ENCODE measurements at regions not wholly inside any gene's neighbourhood (a gene's known extent, or its start where the extent isn't known, plus 50 kb on each side); places are given as distances from the start of the nearest gene placed in this dataset.

DNA sequence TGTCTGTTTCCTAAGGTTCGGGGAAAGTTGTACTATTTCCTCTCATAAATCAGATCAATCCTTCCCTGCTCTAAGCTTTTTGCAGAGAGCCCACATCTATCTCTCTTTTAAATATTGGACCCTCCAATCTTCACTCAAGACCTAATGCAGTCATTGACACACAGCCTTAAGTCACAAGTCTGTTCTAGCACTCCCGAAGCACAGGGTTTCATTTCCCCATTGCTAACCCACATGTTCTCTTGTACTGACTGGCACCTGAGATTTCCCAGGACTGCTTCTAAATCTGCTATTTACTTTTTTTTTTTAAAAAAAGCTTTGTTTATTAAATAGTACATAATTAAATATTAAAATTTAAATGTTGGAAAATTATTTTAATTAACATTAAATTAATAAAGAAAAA, 674.7 kb downstream of the TBC1D22A start (continued):
- no peak for TF ChIP-seq ZNF747 (tag by site-specific recombination; IDR thresholded peaks at IDR 0.05)
- TF ChIP-seq, protein P1, sequence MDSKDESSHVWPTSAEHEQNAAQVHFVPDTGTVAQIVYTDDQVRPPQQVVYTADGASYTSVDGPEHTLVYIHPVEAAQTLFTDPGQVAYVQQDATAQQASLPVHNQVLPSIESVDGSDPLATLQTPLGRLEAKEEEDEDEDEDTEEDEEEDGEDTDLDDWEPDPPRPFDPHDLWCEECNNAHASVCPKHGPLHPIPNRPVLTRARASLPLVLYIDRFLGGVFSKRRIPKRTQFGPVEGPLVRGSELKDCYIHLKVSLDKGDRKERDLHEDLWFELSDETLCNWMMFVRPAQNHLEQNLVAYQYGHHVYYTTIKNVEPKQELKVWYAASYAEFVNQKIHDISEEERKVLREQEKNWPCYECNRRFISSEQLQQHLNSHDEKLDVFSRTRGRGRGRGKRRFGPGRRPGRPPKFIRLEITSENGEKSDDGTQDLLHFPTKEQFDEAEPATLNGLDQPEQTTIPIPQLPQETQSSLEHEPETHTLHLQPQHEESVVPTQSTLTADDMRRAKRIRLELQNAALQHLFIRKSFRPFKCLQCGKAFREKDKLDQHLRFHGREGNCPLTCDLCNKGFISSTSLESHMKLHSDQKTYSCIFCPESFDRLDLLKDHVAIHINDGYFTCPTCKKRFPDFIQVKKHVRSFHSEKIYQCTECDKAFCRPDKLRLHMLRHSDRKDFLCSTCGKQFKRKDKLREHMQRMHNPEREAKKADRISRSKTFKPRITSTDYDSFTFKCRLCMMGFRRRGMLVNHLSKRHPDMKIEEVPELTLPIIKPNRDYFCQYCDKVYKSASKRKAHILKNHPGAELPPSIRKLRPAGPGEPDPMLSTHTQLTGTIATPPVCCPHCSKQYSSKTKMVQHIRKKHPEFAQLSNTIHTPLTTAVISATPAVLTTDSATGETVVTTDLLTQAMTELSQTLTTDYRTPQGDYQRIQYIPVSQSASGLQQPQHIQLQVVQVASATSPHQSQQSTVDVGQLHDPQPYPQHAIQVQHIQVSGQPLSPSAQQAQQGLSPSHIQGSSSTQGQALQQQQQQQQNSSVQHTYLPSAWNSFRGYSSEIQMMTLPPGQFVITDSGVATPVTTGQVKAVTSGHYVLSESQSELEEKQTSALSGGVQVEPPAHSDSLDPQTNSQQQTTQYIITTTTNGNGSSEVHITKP (tag by site-specific recombination; IDR thresholded peaks at IDR 0.05): no peak
- TF ChIP-seq ZNF549 (tag by site-specific recombination; IDR thresholded peaks at IDR 0.05): no peak
- no peak for TF ChIP-seq KLF7 (tag by site-specific recombination; IDR thresholded peaks at IDR 0.05; ENCODE audit: borderline replicate concordance)
- TF ChIP-seq, protein P2, sequence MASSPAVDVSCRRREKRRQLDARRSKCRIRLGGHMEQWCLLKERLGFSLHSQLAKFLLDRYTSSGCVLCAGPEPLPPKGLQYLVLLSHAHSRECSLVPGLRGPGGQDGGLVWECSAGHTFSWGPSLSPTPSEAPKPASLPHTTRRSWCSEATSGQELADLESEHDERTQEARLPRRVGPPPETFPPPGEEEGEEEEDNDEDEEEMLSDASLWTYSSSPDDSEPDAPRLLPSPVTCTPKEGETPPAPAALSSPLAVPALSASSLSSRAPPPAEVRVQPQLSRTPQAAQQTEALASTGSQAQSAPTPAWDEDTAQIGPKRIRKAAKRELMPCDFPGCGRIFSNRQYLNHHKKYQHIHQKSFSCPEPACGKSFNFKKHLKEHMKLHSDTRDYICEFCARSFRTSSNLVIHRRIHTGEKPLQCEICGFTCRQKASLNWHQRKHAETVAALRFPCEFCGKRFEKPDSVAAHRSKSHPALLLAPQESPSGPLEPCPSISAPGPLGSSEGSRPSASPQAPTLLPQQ (tag by site-specific recombination; IDR thresholded peaks at IDR 0.05): no peak
- TF ChIP-seq ZBTB49 (tag by site-specific recombination; IDR thresholded peaks at IDR 0.05; ENCODE audit: low read depth): no peak
- TF ChIP-seq GLI4 (tag by site-specific recombination; IDR thresholded peaks at IDR 0.05): no peak

- ChIA-PET POLR2A (no interaction called here), CTCF (no interaction called here)
- H3K9me3 ChIP-seq (ENCODE audit: control insufficient read depth, insufficient read depth, low read depth, low read length): no peaks in the 10 kb centered on the region
- no peak overlapping the region for H3K27ac ChIP-seq (ENCODE audit: extremely low read depth, low read depth, low read length)
- no peaks in the 10 kb centered on the region for H3K36me3 ChIP-seq (ENCODE audit: control insufficient read depth in 2 of 2, insufficient read depth in 1 of 2, low read length in 2 of 2)
- H3K4me3 ChIP-seq (ENCODE audit: low read depth, low read length): no peak overlapping the region
- no peaks in the 10 kb centered on the region for H3K4me1 ChIP-seq (ENCODE audit: control insufficient read depth, insufficient read depth, low read length)
- TF ChIP-seq ZNF521 (tag by site-specific recombination; IDR thresholded peaks at IDR 0.05) (no peak), ZBTB17 (tag by site-specific recombination; IDR thresholded peaks at IDR 0.05) (no peak), ZNF654 (tag by site-specific recombination; IDR thresholded peaks at IDR 0.05; ENCODE audit: low read depth) (no peak), ZNF473 (tag by site-specific recombination; IDR thresholded peaks at IDR 0.05) (no peak), ZSCAN4 (tag by site-specific recombination; IDR thresholded peaks at IDR 0.05) (no peak), ZFP41 (tag by site-specific recombination; IDR thresholded peaks at IDR 0.05; ENCODE audit: borderline replicate concordance) (no peak), ZNF266 (tag by site-specific recombination; IDR thresholded peaks at IDR 0.05; ENCODE audit: low read depth) (no peak), ZNF169 (tag by site-specific recombination; IDR thresholded peaks at IDR 0.05) (no peak), EGR2 (tag by site-specific recombination; IDR thresholded peaks at IDR 0.05; ENCODE audit: low read depth) (no peak), KLF1 (tag by site-specific recombination; IDR thresholded peaks at IDR 0.05) (no peak), SP2 (tag by site-specific recombination; IDR thresholded peaks at IDR 0.05) (no peak), ZNF239 (tag by site-specific recombination; IDR thresholded peaks at IDR 0.05) (no peak), ZNF335 (tag by site-specific recombination; conservative IDR thresholded peaks at IDR 0.05) (no peak)
- TF ChIP-seq, protein P3, sequence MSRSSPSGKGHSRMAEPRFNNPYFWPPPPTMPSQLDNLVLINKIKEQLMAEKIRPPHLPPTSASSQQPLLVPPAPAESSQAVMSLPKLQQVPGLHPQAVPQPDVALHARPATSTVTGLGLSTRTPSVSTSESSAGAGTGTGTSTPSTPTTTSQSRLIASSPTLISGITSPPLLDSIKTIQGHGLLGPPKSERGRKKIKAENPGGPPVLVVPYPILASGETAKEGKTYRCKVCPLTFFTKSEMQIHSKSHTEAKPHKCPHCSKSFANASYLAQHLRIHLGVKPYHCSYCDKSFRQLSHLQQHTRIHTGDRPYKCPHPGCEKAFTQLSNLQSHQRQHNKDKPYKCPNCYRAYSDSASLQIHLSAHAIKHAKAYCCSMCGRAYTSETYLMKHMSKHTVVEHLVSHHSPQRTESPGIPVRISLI (tag by site-specific recombination; IDR thresholded peaks at IDR 0.05): no peak
Measured at GRCh38 chr22:47435826-47436225, 673.4 kb downstream of the TBC1D22A start.
